WTC11 (cell line): ENCODE measurements at regions not wholly inside any gene's neighbourhood (a gene's known extent, or its start where the extent isn't known, plus 50 kb on each side); places are given as distances from the start of the nearest gene placed in this dataset.

ENCODE experiments used
- CREB1 ChIP-seq: sonication (generic); formaldehyde crosslinking; IDR thresholded peaks from 2 replicates; pipeline ENCODE4 v1.8.0; 2023; ENCODE audit warnings: mild to moderate bottlenecking, missing genetic modification reagents
- JUN ChIP-seq: sonication (generic); formaldehyde crosslinking; IDR thresholded peaks from 2 replicates; pipeline ENCODE4 v1.8.0; 2023; ENCODE audit warnings: mild to moderate bottlenecking, missing genetic modification reagents
- ZBTB21 ChIP-seq: sonication (generic); formaldehyde crosslinking; IDR thresholded peaks from 2 replicates; pipeline ENCODE4 v1.8.1; 2023; ENCODE audit warnings: mild to moderate bottlenecking, missing genetic modification reagents, borderline replicate concordance
- TF ChIP-seq, protein P1 (sequence below): sonication (generic); formaldehyde crosslinking; IDR thresholded peaks from 2 replicates; pipeline ENCODE4 v1.8.1; 2023; ENCODE audit warnings: mild to moderate bottlenecking, missing genetic modification reagents
- TF ChIP-seq, protein P2 (sequence below): sonication (generic); formaldehyde crosslinking; IDR thresholded peaks from 2 replicates; pipeline ENCODE4 v1.8.0; 2022; ENCODE audit warnings: missing genetic modification reagents
- TF ChIP-seq, protein P3 (sequence below): sonication (generic); formaldehyde crosslinking; conservative IDR thresholded peaks from 2 replicates; pipeline ENCODE4 v1.8.1; 2022; ENCODE audit warnings: mild to moderate bottlenecking, missing genetic modification reagents
- TF ChIP-seq, protein P4 (sequence below): sonication (generic); formaldehyde crosslinking; IDR thresholded peaks from 2 replicates; pipeline ENCODE4 v1.8.1; 2022; ENCODE audit warnings: mild to moderate bottlenecking, missing genetic modification reagents, moderate library complexity, borderline replicate concordance
- TF ChIP-seq, protein P5 (sequence below): fragments of 200-600 bp; IDR thresholded peaks from 2 replicates; pipeline ENCODE4 v1.8.0; 2022; ENCODE audit warnings: antibody characterized with exemption

DNA sequence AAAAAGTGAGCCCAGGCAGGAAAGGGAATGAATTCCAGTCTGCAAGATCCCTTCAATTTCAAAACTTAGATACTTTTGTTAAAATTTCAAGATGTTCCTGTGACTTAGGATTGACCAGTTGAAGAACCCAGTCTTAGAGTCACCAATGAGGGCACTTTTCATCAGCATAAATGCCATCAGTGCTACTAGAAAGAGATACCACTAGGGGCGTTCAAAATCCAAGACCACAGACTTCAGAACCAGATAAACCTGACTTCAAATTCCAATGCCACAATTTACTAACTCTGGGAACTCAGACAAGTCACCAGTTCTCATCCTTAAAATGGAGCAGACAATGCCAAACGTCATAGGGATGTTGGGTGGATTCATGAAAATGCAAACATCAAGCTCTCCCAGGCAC lies 523.2 kb downstream of the BUD13 start:
- TF ChIP-seq JUN (CRISPR knock-in tag), result no peak
- TF ChIP-seq ZBTB21 (CRISPR knock-in tag), result no peak
- TF ChIP-seq, protein P1, sequence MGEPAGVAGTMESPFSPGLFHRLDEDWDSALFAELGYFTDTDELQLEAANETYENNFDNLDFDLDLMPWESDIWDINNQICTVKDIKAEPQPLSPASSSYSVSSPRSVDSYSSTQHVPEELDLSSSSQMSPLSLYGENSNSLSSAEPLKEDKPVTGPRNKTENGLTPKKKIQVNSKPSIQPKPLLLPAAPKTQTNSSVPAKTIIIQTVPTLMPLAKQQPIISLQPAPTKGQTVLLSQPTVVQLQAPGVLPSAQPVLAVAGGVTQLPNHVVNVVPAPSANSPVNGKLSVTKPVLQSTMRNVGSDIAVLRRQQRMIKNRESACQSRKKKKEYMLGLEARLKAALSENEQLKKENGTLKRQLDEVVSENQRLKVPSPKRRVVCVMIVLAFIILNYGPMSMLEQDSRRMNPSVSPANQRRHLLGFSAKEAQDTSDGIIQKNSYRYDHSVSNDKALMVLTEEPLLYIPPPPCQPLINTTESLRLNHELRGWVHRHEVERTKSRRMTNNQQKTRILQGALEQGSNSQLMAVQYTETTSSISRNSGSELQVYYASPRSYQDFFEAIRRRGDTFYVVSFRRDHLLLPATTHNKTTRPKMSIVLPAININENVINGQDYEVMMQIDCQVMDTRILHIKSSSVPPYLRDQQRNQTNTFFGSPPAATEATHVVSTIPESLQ, result no peak
- TF ChIP-seq, protein P2, sequence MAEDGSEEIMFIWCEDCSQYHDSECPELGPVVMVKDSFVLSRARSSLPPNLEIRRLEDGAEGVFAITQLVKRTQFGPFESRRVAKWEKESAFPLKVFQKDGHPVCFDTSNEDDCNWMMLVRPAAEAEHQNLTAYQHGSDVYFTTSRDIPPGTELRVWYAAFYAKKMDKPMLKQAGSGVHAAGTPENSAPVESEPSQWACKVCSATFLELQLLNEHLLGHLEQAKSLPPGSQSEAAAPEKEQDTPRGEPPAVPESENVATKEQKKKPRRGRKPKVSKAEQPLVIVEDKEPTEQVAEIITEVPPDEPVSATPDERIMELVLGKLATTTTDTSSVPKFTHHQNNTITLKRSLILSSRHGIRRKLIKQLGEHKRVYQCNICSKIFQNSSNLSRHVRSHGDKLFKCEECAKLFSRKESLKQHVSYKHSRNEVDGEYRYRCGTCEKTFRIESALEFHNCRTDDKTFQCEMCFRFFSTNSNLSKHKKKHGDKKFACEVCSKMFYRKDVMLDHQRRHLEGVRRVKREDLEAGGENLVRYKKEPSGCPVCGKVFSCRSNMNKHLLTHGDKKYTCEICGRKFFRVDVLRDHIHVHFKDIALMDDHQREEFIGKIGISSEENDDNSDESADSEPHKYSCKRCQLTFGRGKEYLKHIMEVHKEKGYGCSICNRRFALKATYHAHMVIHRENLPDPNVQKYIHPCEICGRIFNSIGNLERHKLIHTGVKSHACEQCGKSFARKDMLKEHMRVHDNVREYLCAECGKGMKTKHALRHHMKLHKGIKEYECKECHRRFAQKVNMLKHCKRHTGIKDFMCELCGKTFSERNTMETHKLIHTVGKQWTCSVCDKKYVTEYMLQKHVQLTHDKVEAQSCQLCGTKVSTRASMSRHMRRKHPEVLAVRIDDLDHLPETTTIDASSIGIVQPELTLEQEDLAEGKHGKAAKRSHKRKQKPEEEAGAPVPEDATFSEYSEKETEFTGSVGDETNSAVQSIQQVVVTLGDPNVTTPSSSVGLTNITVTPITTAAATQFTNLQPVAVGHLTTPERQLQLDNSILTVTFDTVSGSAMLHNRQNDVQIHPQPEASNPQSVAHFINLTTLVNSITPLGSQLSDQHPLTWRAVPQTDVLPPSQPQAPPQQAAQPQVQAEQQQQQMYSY (CRISPR knock-in tag), result no peak
- TF ChIP-seq, protein P3, sequence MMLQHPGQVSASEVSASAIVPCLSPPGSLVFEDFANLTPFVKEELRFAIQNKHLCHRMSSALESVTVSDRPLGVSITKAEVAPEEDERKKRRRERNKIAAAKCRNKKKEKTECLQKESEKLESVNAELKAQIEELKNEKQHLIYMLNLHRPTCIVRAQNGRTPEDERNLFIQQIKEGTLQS (CRISPR knock-in tag), result no peak
- no peak for TF ChIP-seq CREB1 (CRISPR knock-in tag)
- TF ChIP-seq, protein P4, sequence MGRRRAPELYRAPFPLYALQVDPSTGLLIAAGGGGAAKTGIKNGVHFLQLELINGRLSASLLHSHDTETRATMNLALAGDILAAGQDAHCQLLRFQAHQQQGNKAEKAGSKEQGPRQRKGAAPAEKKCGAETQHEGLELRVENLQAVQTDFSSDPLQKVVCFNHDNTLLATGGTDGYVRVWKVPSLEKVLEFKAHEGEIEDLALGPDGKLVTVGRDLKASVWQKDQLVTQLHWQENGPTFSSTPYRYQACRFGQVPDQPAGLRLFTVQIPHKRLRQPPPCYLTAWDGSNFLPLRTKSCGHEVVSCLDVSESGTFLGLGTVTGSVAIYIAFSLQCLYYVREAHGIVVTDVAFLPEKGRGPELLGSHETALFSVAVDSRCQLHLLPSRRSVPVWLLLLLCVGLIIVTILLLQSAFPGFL (CRISPR knock-in tag), result no peak
- TF ChIP-seq, protein P5, sequence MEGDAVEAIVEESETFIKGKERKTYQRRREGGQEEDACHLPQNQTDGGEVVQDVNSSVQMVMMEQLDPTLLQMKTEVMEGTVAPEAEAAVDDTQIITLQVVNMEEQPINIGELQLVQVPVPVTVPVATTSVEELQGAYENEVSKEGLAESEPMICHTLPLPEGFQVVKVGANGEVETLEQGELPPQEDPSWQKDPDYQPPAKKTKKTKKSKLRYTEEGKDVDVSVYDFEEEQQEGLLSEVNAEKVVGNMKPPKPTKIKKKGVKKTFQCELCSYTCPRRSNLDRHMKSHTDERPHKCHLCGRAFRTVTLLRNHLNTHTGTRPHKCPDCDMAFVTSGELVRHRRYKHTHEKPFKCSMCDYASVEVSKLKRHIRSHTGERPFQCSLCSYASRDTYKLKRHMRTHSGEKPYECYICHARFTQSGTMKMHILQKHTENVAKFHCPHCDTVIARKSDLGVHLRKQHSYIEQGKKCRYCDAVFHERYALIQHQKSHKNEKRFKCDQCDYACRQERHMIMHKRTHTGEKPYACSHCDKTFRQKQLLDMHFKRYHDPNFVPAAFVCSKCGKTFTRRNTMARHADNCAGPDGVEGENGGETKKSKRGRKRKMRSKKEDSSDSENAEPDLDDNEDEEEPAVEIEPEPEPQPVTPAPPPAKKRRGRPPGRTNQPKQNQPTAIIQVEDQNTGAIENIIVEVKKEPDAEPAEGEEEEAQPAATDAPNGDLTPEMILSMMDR, result no peak; the same call in 1 of the 2 replicates
